Peyer's patch (tissue), 4 donors: ENCODE measurements at regions not wholly inside any gene's neighbourhood (a gene's known extent, or its start where the extent isn't known, plus 50 kb on each side); places are given as distances from the start of the nearest gene placed in this dataset.

Experiments used
- POLR2A ChIP-seq, 2 donors: fragments of 450-650 bp; IDR thresholded peaks; one replicate each; pipeline ENCODE4 v1.5.1; 2017; ENCODE audit warnings: antibody characterized with exemption in 2 of 2, mild to moderate bottlenecking in 2 of 2, moderate library complexity in 2 of 2
- TF ChIP-seq, protein P1 (sequence below), 6 experiments: fragments of 450-650 bp in 4 of 6; fragments of 200-600 bp in 2 of 6; sonication (generic) in 1 of 6; IDR thresholded peaks; one replicate each; pipeline ENCODE4 v1.5.1; 2017 to 2019; ENCODE audit warnings: antibody characterized with exemption in 6 of 6, mild to moderate bottlenecking in 3 of 6, moderate library complexity in 1 of 6

DNA sequence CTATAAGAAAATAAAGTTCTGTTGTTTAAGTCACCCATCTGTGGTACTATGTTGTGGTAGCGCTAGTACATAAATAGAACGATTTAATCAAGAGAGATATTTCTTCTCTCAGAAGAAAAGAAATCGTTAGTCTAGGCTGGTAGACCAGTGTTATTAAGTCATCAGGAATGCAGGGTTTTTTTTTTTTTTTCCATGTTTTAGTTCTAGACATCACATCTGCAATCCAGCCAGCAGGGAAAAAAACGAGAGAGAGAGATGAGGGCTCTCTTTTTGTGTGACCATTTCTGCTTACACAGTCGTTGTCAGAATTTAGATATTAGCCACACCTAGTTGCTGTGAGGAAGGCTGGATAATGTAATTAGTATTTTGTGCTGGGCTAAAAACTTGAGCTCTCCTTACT is 417.4 kb downstream of the TMA16 start:
- TF ChIP-seq POLR2A (IDR thresholded peaks at IDR 0.05), result no peak
- TF ChIP-seq, protein P1, sequence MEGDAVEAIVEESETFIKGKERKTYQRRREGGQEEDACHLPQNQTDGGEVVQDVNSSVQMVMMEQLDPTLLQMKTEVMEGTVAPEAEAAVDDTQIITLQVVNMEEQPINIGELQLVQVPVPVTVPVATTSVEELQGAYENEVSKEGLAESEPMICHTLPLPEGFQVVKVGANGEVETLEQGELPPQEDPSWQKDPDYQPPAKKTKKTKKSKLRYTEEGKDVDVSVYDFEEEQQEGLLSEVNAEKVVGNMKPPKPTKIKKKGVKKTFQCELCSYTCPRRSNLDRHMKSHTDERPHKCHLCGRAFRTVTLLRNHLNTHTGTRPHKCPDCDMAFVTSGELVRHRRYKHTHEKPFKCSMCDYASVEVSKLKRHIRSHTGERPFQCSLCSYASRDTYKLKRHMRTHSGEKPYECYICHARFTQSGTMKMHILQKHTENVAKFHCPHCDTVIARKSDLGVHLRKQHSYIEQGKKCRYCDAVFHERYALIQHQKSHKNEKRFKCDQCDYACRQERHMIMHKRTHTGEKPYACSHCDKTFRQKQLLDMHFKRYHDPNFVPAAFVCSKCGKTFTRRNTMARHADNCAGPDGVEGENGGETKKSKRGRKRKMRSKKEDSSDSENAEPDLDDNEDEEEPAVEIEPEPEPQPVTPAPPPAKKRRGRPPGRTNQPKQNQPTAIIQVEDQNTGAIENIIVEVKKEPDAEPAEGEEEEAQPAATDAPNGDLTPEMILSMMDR (IDR thresholded peaks at IDR 0.05), result no peak
